ENCODE measurements at regions not wholly inside any gene's neighbourhood (a gene's known extent, or its start where the extent isn't known, plus 50 kb on each side); places are given as distances from the start of the nearest gene placed in this dataset.

- POLR2A ChIA-PET: no interaction called here
- H3K79me2 ChIP-seq (ENCODE audit: insufficient read depth, low read length): no peaks in the 10 kb centered on the region
- no peaks in the 10 kb centered on the region for H3K36me3 ChIP-seq (ENCODE audit: control insufficient read depth in 1 of 2, insufficient read depth in 2 of 2, low read length in 2 of 2)
- no TSS peak for BruUV-seq (replicated peaks)
- DNase-seq (ENCODE audit: low read depth, low spot score) (no peak), ATAC-seq (no peak)
- no peak overlapping the region for H2AFZ ChIP-seq (ENCODE audit: low read depth, low read length, poor library complexity, severe bottlenecking)
- H3K4me1 ChIP-seq (ENCODE audit: control insufficient read depth in 1 of 2, insufficient read depth in 2 of 2, low read length in 2 of 2): no peaks in the 10 kb centered on the region
- H3K4me3 ChIP-seq (replicated peaks in 1 of 2; ENCODE audit: low read depth in 1 of 2, low read length in 2 of 2): no peak overlapping the region
- no peak overlapping the region for H3K27ac ChIP-seq (ENCODE audit: low read depth, low read length)
- TF ChIP-seq JUND (IDR thresholded peaks at IDR 0.05): no peak
- TF ChIP-seq FOSL1 (IDR thresholded peaks at IDR 0.05; ENCODE audit: low read depth): no peak
- no peak for TF ChIP-seq ATF3 (IDR thresholded peaks at IDR 0.05)
- TF ChIP-seq ZFX (IDR thresholded peaks at IDR 0.05): no peak
- TF ChIP-seq TCF7L2 (IDR thresholded peaks at IDR 0.05; ENCODE audit: borderline replicate concordance, extremely low read depth, insufficient read depth, insufficient read length): no peak
- TF ChIP-seq REST (IDR thresholded peaks at IDR 0.05; ENCODE audit: low read depth): no peak
- no peak for TF ChIP-seq SRF (IDR thresholded peaks at IDR 0.05; ENCODE audit: low read depth)
- no peak for TF ChIP-seq EZH2 (IDR thresholded peaks at IDR 0.05)
- TF ChIP-seq EGR1 (IDR thresholded peaks at IDR 0.05; ENCODE audit: low read depth): no peak
- TF ChIP-seq POLR2A (IDR thresholded peaks at IDR 0.05; ENCODE audit: borderline replicate concordance, extremely low read depth, insufficient read depth, insufficient read length): no peak
- no peak for TF ChIP-seq MAX (IDR thresholded peaks at IDR 0.05)
- no peak for TF ChIP-seq CTCF (IDR thresholded peaks at IDR 0.05 in 2 of 3, conservative IDR thresholded peaks at IDR 0.05 in 1 of 3; ENCODE audit: borderline replicate concordance in 1 of 3, insufficient read depth in 1 of 3, low read depth in 2 of 3, low read length in 2 of 3)
- no peak for TF ChIP-seq CEBPB (IDR thresholded peaks at IDR 0.05; ENCODE audit: low read depth)
- no peak for TF ChIP-seq EZH2phosphoT487 (IDR thresholded peaks at IDR 0.05; ENCODE audit: borderline replicate concordance)
- TF ChIP-seq SIN3A (IDR thresholded peaks at IDR 0.05; ENCODE audit: low read depth): no peak
- TF ChIP-seq ZNF274 (IDR thresholded peaks at IDR 0.05; ENCODE audit: low read depth, low read length): no peak
- TF ChIP-seq ELF1 (IDR thresholded peaks at IDR 0.05; ENCODE audit: borderline replicate concordance, low read depth): no peak
- TF ChIP-seq RAD21 (IDR thresholded peaks at IDR 0.05; ENCODE audit: low read depth): no peak
- TF ChIP-seq POLR2AphosphoS5 (IDR thresholded peaks at IDR 0.05; ENCODE audit: low read depth, low read length): no peak
- RAD21 ChIA-PET (ENCODE audit: low non-redundant PET in 1 of 2, low total read pairs in 2 of 2, uncharacterized antibody in 2 of 2, unreplicated experiment in 2 of 2): no interaction called here
- no peaks in the 10 kb centered on the region for H4K20me1 ChIP-seq (ENCODE audit: insufficient read depth)
- no peak overlapping the region for H3K4me2 ChIP-seq (ENCODE audit: low read length)
- no peaks in the 10 kb centered on the region for H3K9me2 ChIP-seq (ENCODE audit: insufficient read depth)
- H3K27me3 ChIP-seq (ENCODE audit: insufficient read depth, low read length): no peaks in the 10 kb centered on the region
- no peaks in the 10 kb centered on the region for H3K9me3 ChIP-seq (ENCODE audit: control insufficient read depth in 1 of 2, insufficient read depth in 1 of 2, low read depth in 1 of 2, low read length in 2 of 2)
- no peak overlapping the region for H3K9ac ChIP-seq (ENCODE audit: low read length)
- intact Hi-C loops (cut with micrococcal nuclease): no loop called here
- CTCF ChIA-PET: no interaction called here
Measured at GRCh38 chr7:10740805-10741204, 232.9 kb upstream of the PHF14 start.
